HepG2 (cell line): ENCODE measurements at regions not wholly inside any gene's neighbourhood (a gene's known extent, or its start where the extent isn't known, plus 50 kb on each side); places are given as distances from the start of the nearest gene placed in this dataset.

ENCODE experiments used
- ATAC-seq: fragments of 200-7000 bp; cut with Tn5 transposase; 3 replicates; pipeline ENCODE4 v1.9.1; 2020; ENCODE audit warnings: mild to moderate bottlenecking, moderate library complexity
- BruUV-seq: library from RNA; stranded (reverse); fragments of 400-500 nt; replicated peaks from 2 replicates; lab custom pipeline; 2021; lab: Mats Ljungman, UMichigan
- CTCF ChIA-PET: fragments of 300-600 bp; formaldehyde crosslinking; extraction: SDS; loops from one replicate; lab custom pipeline; 2021; ENCODE audit warnings: low total read pairs, inconsistent platforms, low intra/inter-chr PET ratio; lab: Yijun Ruan, JAX
- POLR2A ChIA-PET: fragments of 350-600 bp; sonication (Branson Sonifier 250); formaldehyde crosslinking; loops from one replicate; lab custom pipeline; 2020; ENCODE audit warnings: antibody characterized with exemption, inconsistent platforms; lab: Yijun Ruan, JAX
- DNase-seq: peaks from one replicate; pipeline ENCODE4 v3.0.0-alpha.2; 2015; ENCODE audit warnings: low spot score
- FAIRE-seq: peaks from 3 replicates; lab custom pipeline; 2011; peaks lifted over from hg19 to GRCh38; lab: Jason Lieb, UNC
- H2AFZ ChIP-seq: one replicate; pipeline ENCODE4 v1.6.1; 2011; ENCODE audit warnings: low read length, inconsistent platforms
- H3K27ac ChIP-seq: fragments of 300-600 bp; 3 replicates; pipeline ENCODE4 v1.8.0; 2011; ENCODE audit warnings: mixed run types, mild to moderate bottlenecking, mixed read lengths, low read length, inconsistent platforms; ENCODE audit not compliant: insufficient read depth; ENCODE audit errors: extremely low read length
- H3K27me3 ChIP-seq, 2 experiments: fragments of 200-600 bp in 1 of 2; 2 replicates in 1 of 2; 3 replicates in 1 of 2; pipeline versions ENCODE4 v1.6.0 to v1.8.0; 2011; ENCODE audit warnings: low read length in 2 of 2, mild to moderate bottlenecking in 2 of 2, moderate library complexity in 2 of 2, inconsistent platforms in 1 of 2; ENCODE audit not compliant: insufficient read depth in 2 of 2, control insufficient read depth in 1 of 2
- H3K36me3 ChIP-seq, 2 experiments: fragments of 200-600 bp in 1 of 2; replicated peaks in 1 of 2; 2 replicates in 1 of 2; 3 replicates in 1 of 2; pipeline versions ENCODE4 v1.5.1 to v1.8.0; 2011; ENCODE audit warnings: low read length in 2 of 2, inconsistent platforms in 1 of 2; ENCODE audit not compliant: insufficient read depth in 2 of 2, control insufficient read depth in 1 of 2
- H3K4me1 ChIP-seq: 2 replicates; pipeline ENCODE4 v1.5.1; 2012; ENCODE audit warnings: low read length, inconsistent platforms; ENCODE audit not compliant: insufficient read depth
- H3K4me2 ChIP-seq: 2 replicates; pipeline ENCODE4 v1.6.0; 2011; ENCODE audit warnings: low read depth, low read length, inconsistent platforms
- H3K4me3 ChIP-seq, 3 experiments: fragments of 200-600 bp in 1 of 3; sonication (generic), shearing (Covaris generic) in 1 of 3; replicated peaks in 1 of 3; 2 replicates each; pipeline ENCODE4 v1.5.1; 2011 to 2016; ENCODE audit warnings: low read length in 3 of 3, inconsistent platforms in 2 of 3, low read depth in 2 of 3, mild to moderate bottlenecking in 2 of 3, control low read depth in 1 of 3, mixed read lengths in 1 of 3; ENCODE audit not compliant: insufficient read depth in 1 of 3
- H3K79me2 ChIP-seq: one replicate; pipeline ENCODE4 v1.6.1; 2011; ENCODE audit warnings: low read length, inconsistent platforms; ENCODE audit not compliant: insufficient read depth
- H3K9ac ChIP-seq: 2 replicates; pipeline ENCODE4 v1.6.0; 2011; ENCODE audit warnings: mild to moderate bottlenecking, low read depth, low read length, inconsistent platforms; ENCODE audit not compliant: insufficient read depth
- H3K9me3 ChIP-seq: 2 replicates; pipeline ENCODE4 v1.5.1; 2012; ENCODE audit warnings: mild to moderate bottlenecking, low read length
- H4K20me1 ChIP-seq: 2 replicates; pipeline ENCODE4 v1.6.0; 2011; ENCODE audit warnings: inconsistent platforms, mild to moderate bottlenecking, low read length, moderate library complexity; ENCODE audit not compliant: insufficient read depth
- ESRRA ChIP-seq: sonication (generic); formaldehyde crosslinking; IDR thresholded peaks from 2 replicates; pipeline ENCODE4 v1.5.1; 2020; ENCODE audit warnings: mild to moderate bottlenecking, low read depth, missing genetic modification reagents
- FOXP4 ChIP-seq: sonication (generic); formaldehyde crosslinking; IDR thresholded peaks from 2 replicates; pipeline ENCODE4 v1.4.0; 2020; ENCODE audit warnings: missing genetic modification reagents
- PBX2 ChIP-seq: IDR thresholded peaks from 2 replicates; pipeline ENCODE4 v1.6.1; 2016; ENCODE audit warnings: control low read depth
- PTBP1 ChIP-seq: fragments of 200-400 bp; formaldehyde crosslinking; IDR thresholded peaks from 2 replicates; pipeline ENCODE4 v1.6.1; 2018; ENCODE audit warnings: low read length, low read depth; ENCODE audit not compliant: poor library complexity, severe bottlenecking
- RBFOX2 ChIP-seq: fragments of 200-400 bp; formaldehyde crosslinking; IDR thresholded peaks from 2 replicates; pipeline ENCODE4 v1.6.1; 2017; ENCODE audit warnings: low read depth, mild to moderate bottlenecking, low read length
- RELA ChIP-seq: sonication (generic); formaldehyde crosslinking; IDR thresholded peaks from 2 replicates; pipeline ENCODE4 v1.4.0; 2020; ENCODE audit warnings: missing genetic modification reagents
- TCF7 ChIP-seq: sonication (generic); IDR thresholded peaks from 2 replicates; pipeline ENCODE4 v1.6.1; 2016; ENCODE audit warnings: antibody characterized with exemption, low read depth
- TFDP2 ChIP-seq: sonication (generic); formaldehyde crosslinking; IDR thresholded peaks from 2 replicates; pipeline ENCODE4 v1.4.0; 2020; ENCODE audit warnings: missing genetic modification reagents
- ZBTB1 ChIP-seq: sonication (generic); formaldehyde crosslinking; IDR thresholded peaks from 2 replicates; pipeline ENCODE4 v1.4.0; 2020; ENCODE audit warnings: missing genetic modification reagents, borderline replicate concordance
- ZBTB20 ChIP-seq: sonication (generic); formaldehyde crosslinking; IDR thresholded peaks from 2 replicates; pipeline ENCODE4 v1.8.1; 2023; ENCODE audit warnings: missing genetic modification reagents, low read depth, mild to moderate bottlenecking, borderline replicate concordance
- ZC3H4 ChIP-seq: sonication (generic); formaldehyde crosslinking; IDR thresholded peaks from 2 replicates; pipeline ENCODE4 v1.4.0; 2020; ENCODE audit warnings: missing genetic modification reagents, borderline replicate concordance
- ZNF18 ChIP-seq: sonication (generic); formaldehyde crosslinking; IDR thresholded peaks from 2 replicates; pipeline ENCODE4 v1.8.0; 2022; ENCODE audit warnings: mild to moderate bottlenecking, missing genetic modification reagents; ENCODE audit not compliant: insufficient replicate concordance
- ZNF350 ChIP-seq: sonication (generic); formaldehyde crosslinking; IDR thresholded peaks from 2 replicates; pipeline ENCODE4 v1.4.0; 2020; ENCODE audit warnings: mild to moderate bottlenecking, low read depth, missing genetic modification reagents, borderline replicate concordance
- ZNF7 ChIP-seq: IDR thresholded peaks from 2 replicates; pipeline ENCODE4 v1.6.1; 2016; ENCODE audit warnings: missing biosample characterization, missing genetic modification reagents
- WGBS: methylation state at CpG from one replicate; pipeline ENCODE4 v1.1.6; 2017; ENCODE audit warnings: low lambda C conversion rate; 5-methylcytosine and 5-hydroxymethylcytosine counted together
- in situ Hi-C: cut with HindIII; loops from 2 replicates; pipeline ENCODE4 v1.10.0; 2017; ENCODE audit warnings: low pct_unique_long_range_greater_than_20kb; ENCODE audit not compliant: extremely low pct_ligation_motif_present
- intact Hi-C: fragments of 100-400 bp; cut with micrococcal nuclease; formaldehyde crosslinking; loops from one replicate; pipeline ENCODE4 v1.10.0; 2022; ENCODE audit not compliant: unreplicated experiment
- TF ChIP-seq, protein P1 (sequence below): sonication (generic); formaldehyde crosslinking; IDR thresholded peaks from 2 replicates; pipeline ENCODE4 v1.4.0; 2020; ENCODE audit warnings: missing genetic modification reagents

DNA sequence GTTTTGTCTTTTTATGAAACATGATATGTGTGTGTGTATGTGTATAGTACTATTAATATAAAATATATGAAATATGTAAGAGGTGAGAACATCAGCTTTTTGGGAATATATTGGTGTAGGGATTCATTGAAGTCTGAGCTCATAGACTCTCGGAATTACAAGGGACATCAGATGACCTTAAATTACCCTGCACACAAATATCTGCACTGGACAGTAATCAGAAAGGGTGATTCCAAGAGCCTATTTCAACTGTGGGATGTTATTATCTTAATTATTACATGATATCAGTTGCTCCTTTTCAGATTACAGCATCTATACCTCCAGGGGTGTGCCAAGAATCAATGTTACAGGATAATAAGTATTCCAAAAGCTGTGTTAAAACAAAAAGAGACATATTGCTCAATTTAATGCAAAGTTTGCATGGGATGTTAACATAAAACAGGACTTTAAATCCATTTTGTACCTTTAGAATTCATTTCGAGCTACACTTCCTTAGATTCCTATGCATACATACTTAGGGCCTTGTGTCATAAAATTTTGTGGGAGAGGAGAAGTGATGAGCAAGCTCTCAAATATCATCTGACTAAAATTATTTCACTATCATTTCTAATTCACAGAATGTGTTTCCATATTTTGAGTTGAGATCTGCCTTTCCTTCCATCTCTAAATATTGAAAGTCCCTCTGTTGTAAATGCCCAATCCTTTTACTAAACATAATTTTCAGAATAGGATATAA, 365.2 kb downstream of the BRINP1 start (continued):
- TF ChIP-seq, protein P1, sequence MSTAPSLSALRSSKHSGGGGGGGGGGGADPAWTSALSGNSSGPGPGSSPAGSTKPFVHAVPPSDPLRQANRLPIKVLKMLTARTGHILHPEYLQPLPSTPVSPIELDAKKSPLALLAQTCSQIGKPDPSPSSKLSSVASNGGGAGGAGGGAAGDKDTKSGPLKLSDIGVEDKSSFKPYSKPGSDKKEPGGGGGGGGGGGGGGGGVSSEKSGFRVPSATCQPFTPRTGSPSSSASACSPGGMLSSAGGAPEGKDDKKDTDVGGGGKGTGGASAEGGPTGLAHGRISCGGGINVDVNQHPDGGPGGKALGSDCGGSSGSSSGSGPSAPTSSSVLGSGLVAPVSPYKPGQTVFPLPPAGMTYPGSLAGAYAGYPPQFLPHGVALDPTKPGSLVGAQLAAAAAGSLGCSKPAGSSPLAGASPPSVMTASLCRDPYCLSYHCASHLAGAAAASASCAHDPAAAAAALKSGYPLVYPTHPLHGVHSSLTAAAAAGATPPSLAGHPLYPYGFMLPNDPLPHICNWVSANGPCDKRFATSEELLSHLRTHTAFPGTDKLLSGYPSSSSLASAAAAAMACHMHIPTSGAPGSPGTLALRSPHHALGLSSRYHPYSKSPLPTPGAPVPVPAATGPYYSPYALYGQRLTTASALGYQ: no peak
- TF ChIP-seq TCF7 (no peak), PTBP1 (no peak), RBFOX2 (no peak), ESRRA (CRISPR knock-in tag) (no peak), ZBTB20 (no peak), PBX2 (CRISPR knock-in tag) (no peak), ZNF18 (CRISPR knock-in tag) (no peak)

GRCh38 chr9:119004618-119004990, 364.6 kb downstream of the BRINP1 start:
- intact Hi-C loops: no loop called here
- Histone ChIP-seq H2AFZ (no peak overlapping the region), H3K4me3 (no peak overlapping the region), H3K36me3 (no peaks in the 10 kb centered on the region), H3K27ac (no peak overlapping the region), H4K20me1 (no peaks in the 10 kb centered on the region), H3K9ac (no peak overlapping the region), H3K79me2 (no peaks in the 10 kb centered on the region), H3K9me3 (peaks cover 83% of the 10 kb centered on the region)
- BruUV-seq: no TSS peak
- WGBS: 11% methylated on average over 2 of the region's 2 CpGs
- FAIRE-seq (no peak), ATAC-seq (no peak)
- ChIA-PET POLR2A (no interaction called here), CTCF (no interaction called here)
- in situ Hi-C loops: no loop called here
- TF ChIP-seq TFDP2 (CRISPR knock-in tag) (no peak), RELA (no peak), FOXP4 (CRISPR knock-in tag) (no peak), ZC3H4 (CRISPR knock-in tag) (no peak), ZNF7 (CRISPR knock-in tag) (no peak), ZBTB1 (CRISPR knock-in tag) (no peak), ZNF350 (CRISPR knock-in tag) (no peak)
- TF ChIP-seq, all 625 proteins: peak for 0
- H3K4me2 ChIP-seq: no peak overlapping the region
- H3K4me1 ChIP-seq: no peaks in the 10 kb centered on the region
- peak; percentile 12 for DNase-seq
- no peaks in the 10 kb centered on the region for H3K27me3 ChIP-seq
